HG02981 (cell line): ENCODE measurements at regions not wholly inside any gene's neighbourhood (a gene's known extent, or its start where the extent isn't known, plus 50 kb on each side); places are given as distances from the start of the nearest gene placed in this dataset.
"Not testable (repeated sequence)": the region's sequence is repeated elsewhere in the genome, so short reads cannot be mapped to it uniquely, and the experiment has no call there.

Source experiments
- ATAC-seq: cut with Tn5 transposase; IDR thresholded peaks from one replicate; pipeline ENCODE4 v1.9.1; 2021; ENCODE audit warnings: mild to moderate bottlenecking, moderate library complexity; ENCODE audit not compliant: unreplicated experiment

DNA sequence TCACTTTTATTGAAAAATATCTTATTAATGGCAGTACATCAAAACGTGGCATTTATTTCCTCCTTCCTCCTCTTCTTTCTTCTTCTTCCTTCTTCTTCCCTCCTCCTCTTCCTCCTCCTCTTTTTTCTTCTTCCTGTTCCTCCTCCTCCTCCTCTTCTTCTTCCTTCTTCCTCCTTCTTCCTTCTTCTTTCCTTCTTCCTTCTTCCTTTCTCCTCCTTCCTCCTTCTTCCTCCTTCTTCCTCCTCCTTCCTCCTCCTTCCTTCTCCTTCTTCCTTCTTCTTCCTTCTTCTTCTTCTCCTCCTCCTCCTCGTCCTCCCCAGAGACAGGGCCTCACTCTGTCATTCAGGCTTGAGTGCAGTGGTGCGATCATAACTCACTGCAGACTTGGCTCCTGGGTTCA, 457.2 kb downstream of the AEBP2 start:
- no peak for ATAC-seq

DNA sequence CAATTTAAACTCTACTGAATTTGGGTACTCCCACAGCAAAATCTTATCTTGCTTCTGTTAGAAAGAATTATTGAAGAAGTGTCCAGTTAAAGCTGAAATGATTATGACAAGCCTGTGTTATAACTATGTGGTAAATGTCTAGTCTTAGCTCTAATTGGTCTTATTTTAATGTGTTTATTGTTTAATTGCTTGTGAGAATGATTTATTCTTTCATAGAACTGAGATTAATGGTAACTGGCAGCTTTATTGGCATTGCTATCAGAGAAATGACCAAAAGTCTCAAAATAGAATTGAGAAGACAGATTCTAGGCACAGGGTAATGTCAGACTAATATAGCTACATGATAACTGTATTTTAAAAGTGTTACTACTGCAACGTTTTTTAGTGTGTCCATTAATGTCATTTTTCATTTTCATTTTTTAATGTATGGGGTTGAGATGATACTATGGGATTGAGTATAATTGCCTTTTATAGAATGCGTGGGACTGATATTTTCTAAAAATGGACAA, 458.7 kb downstream of the AEBP2 start:
- ATAC-seq, result no peak

DNA sequence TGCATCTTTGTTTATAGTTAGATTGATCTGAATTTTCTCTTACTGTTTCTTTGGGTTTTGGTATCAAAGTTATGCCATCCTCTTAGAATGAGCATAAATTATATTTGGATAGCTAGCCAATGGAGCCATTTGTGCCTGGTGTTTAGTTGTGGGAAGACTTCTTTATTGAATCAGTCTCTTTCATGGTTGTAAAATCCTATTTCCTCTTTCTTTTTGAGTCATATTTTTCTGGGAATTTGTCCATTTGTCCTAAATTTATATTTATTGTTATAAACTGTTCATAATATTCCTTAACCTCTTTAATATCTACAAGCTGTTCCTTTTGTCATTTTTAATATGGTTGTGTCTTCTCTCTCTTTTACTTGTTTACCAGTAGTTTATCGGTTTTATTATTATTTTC, 462.5 kb downstream of the AEBP2 start:
- ATAC-seq, result no peak

DNA sequence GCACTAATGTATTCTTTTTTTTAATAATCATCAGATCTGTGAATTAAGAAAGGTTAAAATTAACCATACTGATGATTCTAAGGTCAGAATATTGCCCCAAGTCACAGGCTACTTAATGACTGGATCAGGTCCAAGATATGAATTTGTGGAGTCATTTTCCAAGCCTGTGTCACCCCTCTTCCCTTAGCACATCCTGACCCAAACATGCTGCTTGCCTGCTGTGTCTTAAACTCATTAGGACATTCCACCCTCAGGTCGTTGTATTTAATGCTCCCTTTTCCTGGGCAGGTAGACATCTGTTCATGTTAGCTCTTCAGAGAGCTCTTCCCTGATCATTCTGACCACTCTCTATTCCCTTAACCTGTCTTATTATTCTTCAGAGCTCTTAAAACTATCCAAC, 463.5 kb upstream of the PDE3A start:
- ATAC-seq, result no peak

DNA sequence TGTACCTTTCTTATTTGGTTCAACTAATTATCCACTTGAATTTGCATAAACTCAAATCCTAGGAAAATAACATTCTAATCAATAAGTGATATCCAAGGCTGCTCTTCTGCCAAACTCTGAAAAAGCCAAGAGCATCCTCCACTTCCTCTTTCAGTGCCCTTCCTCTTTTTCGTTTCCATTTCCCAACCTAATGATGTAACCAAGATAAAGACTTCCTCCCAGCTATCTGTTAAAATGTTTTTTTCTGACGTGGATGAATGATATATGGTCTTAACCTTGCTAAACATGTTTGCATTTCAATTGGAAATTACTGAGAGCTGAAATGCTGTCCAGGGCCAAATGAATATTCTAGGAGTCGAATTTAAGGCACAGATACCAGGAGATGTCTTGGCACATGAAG, 459.5 kb upstream of the PDE3A start:
- no peak for ATAC-seq

DNA sequence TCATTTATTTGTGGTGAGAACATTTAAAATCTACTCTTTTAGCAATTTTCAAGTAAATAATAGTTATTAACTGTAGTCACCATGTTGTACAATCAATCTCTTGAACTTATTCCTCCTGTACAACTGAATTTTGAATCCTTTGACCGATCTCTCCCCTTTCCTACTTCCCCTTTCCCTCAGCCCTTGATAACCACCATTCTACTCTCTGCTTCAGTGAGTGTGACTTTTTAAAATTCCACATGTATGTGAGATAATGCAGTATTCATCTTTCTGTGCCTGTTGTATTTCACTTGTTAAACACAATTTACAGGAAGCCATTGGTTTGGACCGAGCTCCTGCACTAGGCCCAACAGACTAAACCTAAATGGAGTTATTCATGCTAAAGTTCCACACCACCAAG, 458.9 kb upstream of the PDE3A start:
- no peak for ATAC-seq

DNA sequence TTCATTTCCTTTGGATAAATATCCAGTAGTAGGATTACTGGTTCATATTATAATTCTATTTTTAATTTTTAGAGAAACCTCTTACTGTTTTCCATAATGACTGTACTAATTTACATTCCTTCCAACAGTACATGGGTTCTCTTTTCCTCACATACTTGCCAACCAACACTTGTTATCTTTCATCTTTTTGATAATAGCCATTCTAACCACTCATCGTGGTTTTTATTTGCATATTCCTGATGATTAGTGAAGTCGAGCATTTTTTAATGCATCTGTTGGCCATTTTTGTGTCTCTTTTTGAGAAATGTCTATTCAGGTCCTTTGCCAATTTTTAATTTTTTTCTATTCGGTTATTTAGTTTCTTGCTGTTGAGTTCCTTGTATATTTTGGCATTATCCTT, 457.7 kb upstream of the PDE3A start:
- no peak for ATAC-seq

DNA sequence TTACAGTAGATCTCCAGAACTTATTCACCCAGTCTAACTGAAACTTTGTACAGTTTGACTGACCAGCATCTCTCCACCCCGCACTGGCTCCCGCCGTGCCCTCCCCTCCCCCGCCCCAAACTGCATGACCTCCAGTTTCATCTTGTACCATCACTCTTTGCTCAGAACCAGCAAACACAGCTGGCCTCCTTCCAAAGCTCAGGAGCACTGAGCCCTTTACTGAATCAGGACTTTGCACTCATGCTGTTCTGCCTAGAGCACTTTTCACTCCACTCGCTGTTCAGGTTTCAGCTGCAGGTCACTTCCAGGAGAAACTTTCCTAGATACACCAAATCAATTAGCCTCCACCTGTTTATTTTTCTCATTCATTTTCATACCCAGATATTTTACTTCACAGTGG, 455.3 kb upstream of the PDE3A start:
- ATAC-seq, result no peak

DNA sequence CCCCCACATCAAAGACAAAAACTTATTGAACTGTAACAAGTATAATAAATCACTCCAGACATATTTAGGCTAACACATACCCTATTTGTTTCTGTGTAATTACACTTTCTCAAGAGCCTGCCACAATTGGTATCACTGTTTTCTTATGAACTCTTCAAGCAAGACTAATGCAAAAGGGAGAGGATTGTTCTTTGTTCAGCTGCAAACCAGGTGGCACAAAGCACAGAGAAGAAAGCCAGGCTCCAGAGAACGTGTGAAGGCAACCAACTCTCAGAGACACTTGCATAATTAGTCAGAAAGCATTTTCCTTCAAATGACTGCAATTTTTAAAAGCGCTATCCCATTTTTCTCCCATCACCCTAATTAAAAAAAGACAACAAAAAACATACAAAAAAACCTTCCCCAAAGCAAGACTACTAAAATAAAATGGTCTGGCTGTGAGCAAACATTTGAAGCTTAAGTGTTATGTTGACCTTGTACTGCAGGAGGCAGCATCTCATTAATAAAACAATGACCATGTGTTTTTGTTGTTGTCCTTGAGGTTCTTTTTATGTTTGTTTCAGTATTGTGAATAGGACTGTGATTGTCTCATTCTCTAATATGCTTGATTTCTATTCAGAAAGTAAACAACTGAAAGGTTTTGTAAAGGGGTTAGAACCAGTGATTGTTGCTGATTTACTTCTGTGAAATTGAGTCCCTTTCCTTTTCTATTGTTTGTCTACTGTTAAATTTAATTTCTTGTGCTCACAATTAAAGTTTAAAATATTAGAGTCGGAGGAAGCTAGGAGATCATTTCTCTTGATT, 452.7 kb upstream of the PDE3A start:
- no peak for ATAC-seq

DNA sequence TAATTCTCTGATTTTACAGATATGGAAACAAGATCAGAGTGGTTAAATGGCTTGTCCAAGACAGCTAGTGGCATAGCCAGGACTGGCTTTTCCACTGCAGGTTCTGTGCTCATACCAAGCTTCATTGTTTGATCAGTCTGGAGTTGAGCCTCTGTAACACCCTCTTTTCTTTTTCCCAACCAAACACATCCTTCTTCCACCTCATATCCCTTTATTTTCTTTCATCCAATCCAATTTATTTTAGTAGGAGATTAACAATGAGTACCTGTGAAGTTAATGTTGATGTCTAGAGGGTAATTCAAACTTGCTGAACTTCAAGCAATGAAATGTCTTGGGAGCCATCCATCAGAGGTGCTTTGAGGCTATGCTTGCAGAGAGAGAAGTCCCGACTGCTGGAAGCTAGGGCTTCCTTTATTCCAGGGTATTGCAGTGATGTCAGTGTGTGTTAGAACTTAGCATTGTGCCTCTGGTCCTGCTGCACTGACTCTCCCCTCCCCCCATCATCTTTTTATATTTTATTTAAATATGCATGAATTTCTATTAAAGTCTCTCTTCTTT, 452.1 kb upstream of the PDE3A start:
- ATAC-seq, result no peak

DNA sequence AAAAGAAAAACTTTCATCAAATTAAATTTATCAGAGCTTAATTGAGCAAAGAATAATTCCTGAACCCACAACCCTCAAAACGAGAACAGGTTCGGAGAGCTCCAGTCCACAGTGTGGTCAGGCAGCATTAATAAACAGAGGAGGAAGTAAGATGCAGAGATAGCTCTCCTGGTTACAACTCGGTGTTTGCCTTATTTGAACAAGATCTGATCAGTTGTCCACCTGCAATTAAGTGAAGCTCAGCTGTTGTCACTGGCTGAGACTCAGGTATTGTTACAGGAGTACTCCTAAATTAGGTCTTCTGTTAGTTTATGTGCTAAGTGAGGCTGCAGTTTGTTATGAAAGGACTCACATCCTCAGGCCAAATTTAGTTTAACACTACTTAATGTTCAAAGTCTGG, 451.4 kb upstream of the PDE3A start:
- ATAC-seq, result no peak

DNA sequence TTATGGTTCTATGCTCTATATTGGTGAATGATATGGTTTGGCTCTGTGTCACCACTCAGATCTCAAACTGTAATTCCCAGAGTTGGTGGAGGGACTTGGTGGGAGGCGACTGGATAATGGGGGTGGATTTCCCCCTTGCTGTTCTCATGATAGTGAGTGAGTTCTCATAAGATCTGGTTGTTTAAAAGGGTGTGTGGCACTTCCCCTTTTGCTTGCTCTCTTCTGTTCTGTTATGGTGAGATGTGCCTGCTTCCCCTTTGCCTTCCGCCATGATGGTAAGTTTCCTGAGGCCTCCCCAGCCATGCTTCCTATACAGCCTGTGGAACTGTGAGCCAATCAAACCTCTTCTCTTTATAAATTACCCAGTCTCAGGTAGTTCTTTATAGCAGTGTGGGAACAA, 446.6 kb upstream of the PDE3A start:
- ATAC-seq, result not testable (repeated sequence)

DNA sequence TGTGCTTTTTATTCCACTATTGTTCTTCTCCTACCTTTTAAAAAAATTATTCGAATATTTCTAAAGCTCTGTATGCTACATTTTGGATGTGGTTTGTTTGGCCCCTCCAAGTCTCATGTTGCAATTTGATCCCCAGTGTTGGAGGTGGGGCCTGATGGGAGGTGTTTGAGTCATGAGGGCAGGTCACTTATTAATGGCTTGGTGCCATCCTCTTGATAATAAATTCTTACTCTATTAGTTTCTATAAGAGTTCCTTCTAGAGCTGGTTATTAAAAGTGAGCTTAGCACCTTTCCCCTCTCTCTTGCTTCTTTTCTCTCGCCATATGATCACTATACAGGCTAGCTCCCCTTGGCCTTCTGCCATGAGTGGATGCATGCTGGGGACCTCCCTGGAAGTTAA, 445.6 kb upstream of the PDE3A start:
- ATAC-seq, result no peak

DNA sequence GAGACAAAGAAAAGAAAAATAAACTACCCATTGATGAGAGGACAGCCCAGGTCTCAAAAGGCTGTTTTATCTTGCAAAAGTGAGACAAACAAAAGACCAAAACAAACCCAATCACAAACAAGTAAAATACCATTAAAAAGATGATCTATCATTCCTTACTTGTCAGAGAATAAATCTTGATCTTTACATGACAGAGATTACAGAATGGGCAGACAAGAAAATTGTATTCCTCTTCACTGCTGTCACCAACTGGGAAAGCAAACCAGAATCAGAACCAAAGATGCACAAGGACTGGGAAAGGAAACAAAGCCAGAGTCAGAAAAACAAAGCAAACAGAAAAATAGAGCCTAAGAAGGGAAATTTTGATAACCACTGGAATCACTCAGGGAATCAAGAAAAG, 444.0 kb upstream of the PDE3A start:
- ATAC-seq, result no peak

DNA sequence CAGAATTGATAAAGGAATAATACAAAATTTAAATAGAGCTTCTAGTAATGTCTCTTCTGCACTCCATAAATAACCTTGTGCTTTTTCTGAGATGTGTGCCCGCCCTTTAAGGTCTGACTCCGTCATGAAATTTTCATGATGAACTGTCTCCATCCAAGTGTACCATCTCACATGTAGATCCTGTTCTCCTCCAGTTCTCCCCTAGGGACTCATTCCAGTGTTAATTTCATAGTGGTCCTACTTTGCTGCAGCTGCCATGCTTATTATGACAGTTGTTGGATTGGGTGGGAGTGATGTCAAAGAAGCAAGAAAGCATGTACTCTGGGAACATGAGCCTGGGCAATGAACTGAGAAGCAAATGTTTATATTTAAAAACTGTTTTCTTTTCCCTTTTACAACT, 442.5 kb upstream of the PDE3A start:
- no peak for ATAC-seq

DNA sequence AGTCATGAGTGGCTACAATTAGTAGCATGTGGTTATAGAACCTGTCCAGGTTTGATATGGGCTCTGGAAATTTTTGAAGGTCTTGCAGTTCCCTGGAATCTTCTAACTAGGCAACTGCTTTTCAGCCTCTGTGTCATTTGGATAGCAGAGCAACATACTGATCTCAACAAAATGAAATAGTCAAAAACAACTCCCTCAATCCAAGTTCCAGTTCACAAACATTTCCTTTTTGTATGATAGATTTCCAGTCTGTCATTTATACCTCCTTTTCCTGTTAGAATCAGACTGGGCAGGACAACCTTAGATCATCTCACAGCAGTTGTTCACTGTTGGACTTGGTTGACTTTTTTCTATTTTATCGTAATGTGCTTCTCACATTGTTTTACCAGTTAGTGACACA, 442.1 kb upstream of the PDE3A start:
- ATAC-seq, result no peak

DNA sequence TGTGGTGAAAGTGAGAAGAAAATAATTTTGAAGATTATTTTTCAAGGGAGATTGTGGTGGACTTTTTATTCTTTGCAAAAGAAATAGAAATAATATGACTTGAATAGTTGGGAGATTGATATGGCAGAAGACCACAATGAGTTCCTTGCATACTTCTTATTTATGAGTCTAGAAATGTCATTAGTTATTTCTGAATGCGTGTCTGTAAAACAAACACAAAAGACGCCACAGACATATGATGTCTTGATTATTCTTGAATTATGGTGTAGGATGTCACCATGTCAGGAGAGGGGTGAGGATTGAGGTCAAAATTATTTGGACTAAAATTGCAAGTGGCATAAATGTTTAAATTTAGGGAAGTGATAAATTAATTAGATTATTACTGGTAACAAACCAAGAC, 440.7 kb upstream of the PDE3A start:
- ATAC-seq, result no peak

DNA sequence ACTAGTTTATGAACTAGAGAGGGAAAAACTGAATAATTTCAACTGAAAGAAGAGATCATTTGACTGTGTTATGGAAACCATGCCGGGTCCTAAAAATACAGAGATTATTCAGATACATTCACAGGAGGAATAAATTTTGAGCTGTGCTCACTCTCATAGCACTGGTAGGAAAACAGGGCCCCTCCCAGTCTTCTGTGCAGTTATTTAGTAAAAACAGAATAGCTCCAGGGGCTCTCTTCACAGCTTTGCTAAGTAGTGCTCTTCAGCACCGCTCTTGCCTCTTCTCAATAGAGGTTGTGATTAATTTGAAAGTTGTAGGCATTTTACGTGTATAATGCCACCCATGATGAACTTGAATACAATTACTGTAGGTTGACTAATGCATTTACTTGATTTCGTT, 435.9 kb upstream of the PDE3A start:
- no peak for ATAC-seq

DNA sequence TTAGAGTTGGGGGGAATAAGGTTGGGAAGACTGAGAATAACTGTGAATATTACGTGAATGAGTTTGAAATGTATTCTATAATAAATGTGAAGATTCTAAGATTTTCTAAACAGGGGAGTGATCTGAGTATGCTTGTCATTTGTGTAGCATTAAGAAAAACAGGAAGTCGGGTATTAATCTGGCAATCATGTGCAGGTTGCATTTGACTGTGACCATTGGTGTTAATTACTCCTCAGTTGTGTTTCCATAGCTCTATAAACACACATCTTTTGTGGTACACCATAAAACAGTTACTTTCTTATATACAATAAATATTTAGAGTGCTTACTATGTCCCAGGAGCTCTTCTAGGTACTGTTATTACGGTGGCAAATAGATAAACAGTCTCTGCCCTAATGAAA, 434.4 kb upstream of the PDE3A start:
- no peak for ATAC-seq

DNA sequence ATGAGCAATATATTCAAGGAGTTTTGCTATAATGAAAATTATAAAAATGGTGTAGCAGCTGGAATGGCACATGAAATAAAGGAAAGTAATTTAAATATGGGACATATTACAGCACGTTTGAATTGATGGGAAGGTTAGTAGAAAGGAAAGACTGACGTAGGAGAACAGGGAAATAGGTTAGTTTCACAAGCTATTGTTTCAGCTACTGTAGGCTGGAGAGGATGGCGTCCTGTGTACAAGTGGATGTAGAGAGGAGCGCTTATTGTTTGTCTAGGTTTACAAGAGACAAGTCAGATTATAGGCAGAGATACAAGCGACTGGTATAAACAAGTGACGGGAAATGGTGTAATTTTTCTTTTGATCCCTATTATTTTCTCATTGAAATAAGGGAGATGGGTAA, 431.2 kb upstream of the PDE3A start:
- no peak for ATAC-seq

DNA sequence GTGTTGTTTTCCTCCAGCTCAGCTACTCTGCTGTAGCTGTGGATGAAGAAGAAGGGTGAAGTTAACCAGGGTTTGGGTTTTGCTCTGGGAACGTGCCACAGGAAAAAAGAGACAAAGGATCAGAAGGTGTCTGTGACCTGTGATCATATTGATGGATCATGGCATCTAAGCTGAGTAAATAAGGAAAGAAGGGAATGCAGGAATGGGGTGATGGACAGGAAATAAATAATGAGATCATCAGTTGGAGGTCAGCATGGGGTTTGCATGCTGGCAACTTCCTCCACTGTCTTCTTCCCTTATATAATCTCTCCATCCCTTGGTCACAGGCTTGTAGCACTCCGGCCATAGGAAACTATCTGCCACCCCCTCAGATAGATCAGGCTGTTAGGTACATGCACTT, 430.3 kb upstream of the PDE3A start:
- no peak for ATAC-seq

DNA sequence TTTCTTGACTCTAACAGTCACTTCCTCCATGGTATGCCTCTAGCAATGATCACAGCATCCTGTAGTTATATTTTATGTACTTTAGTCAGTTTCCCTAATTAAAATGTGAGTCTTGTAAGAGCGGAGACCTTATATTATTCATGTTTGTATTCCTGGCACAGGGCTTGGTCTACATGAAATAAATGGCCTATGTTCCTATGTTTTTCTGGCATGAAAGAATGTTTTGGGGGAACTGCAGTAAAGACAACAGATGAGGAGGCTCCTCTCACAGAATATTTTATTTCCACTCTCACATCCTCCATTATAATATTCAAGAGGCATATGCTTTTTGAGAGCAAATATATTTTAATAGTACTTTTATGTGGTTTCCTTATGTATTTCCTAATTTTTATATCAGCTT, 429.8 kb upstream of the PDE3A start:
- ATAC-seq, result no peak

DNA sequence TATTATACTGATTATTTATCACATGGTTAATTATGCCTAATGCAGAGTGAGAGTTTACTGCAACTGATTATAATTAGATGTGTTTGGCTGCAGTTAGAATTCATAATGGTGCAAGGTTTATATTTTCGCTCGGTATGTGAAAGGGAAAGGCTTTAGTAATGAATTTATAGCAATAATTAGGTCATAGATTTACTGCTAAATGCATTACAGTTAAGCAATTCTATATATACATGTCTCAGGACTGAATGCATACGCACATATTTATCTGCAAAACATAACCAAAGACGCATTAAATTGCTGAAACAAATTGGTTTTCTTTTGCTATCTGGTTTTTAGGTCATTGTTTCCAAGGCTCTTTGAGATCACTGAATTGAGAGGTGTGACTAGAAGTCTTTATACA, 428.1 kb upstream of the PDE3A start:
- ATAC-seq, result no peak
